ENCODE measurements at regions not wholly inside any gene's neighbourhood (a gene's known extent, or its start where the extent isn't known, plus 50 kb on each side); places are given as distances from the start of the nearest gene placed in this dataset.

GRCh38 chr18:24885276-24885675 is 424.8 kb downstream of the HRH4 start:
- DNase-seq (ENCODE audit: low read depth in 2 of 2), result no peak

GRCh38 chr18:24894880-24895279 is 434.4 kb downstream of the HRH4 start:
- no peak for DNase-seq (ENCODE audit: low read depth in 2 of 2)

GRCh38 chr18:24897461-24897860 is 437.0 kb downstream of the HRH4 start:
- DNase-seq (ENCODE audit: low read depth in 2 of 2), result no peak

GRCh38 chr18:24910221-24910620 is 441.7 kb downstream of the ZNF521 start:
- no peak for DNase-seq (ENCODE audit: low read depth in 2 of 2)

GRCh38 chr18:24913507-24914170 is 438.3 kb downstream of the ZNF521 start:
- no peak for DNase-seq (ENCODE audit: low read depth in 2 of 2)

GRCh38 chr18:24914171-24914525 is 437.8 kb downstream of the ZNF521 start:
- DNase-seq (ENCODE audit: low read depth in 2 of 2), result no peak

GRCh38 chr18:24914685-24915084 is 437.3 kb downstream of the ZNF521 start:
- DNase-seq (ENCODE audit: low read depth in 2 of 2), result no peak

- DNase-seq (ENCODE audit: low read depth in 2 of 2), result no peak
Observed at GRCh38 chr18:24915547-24915946, 436.4 kb downstream of the ZNF521 start.

GRCh38 chr18:24917767-24918166 is 434.2 kb downstream of the ZNF521 start:
- no peak for DNase-seq (ENCODE audit: low read depth in 2 of 2)

GRCh38 chr18:24918257-24918656 is 433.7 kb downstream of the ZNF521 start:
- DNase-seq (ENCODE audit: low read depth in 2 of 2), result no peak

GRCh38 chr18:24919181-24919797 is 432.7 kb downstream of the ZNF521 start:
- no peak for DNase-seq (ENCODE audit: low read depth in 2 of 2)

- no peak for DNase-seq (ENCODE audit: low read depth in 2 of 2)
Observed at GRCh38 chr18:24922491-24922890, 429.5 kb downstream of the ZNF521 start.

GRCh38 chr18:24923138-24923537 is 428.8 kb downstream of the ZNF521 start:
- DNase-seq (ENCODE audit: low read depth in 2 of 2), result no peak

- DNase-seq (ENCODE audit: low read depth in 2 of 2), result no peak
Observed at GRCh38 chr18:24924066-24924716, 427.8 kb downstream of the ZNF521 start.

- DNase-seq (ENCODE audit: low read depth in 2 of 2), result no peak
Observed at GRCh38 chr18:24926649-24927048, 425.3 kb downstream of the ZNF521 start.

- no peak for DNase-seq (ENCODE audit: low read depth in 2 of 2)
Observed at GRCh38 chr18:24928301-24928878, 423.6 kb downstream of the ZNF521 start.

GRCh38 chr18:24930478-24930877 is 421.5 kb downstream of the ZNF521 start:
- DNase-seq (ENCODE audit: low read depth in 2 of 2), result no peak

- DNase-seq (ENCODE audit: low read depth in 2 of 2), result no peak
Observed at GRCh38 chr18:24930971-24931370, 421.0 kb downstream of the ZNF521 start.

- DNase-seq (ENCODE audit: low read depth in 2 of 2), result no peak
Observed at GRCh38 chr18:24933345-24933744, 418.6 kb downstream of the ZNF521 start.

- DNase-seq (ENCODE audit: low read depth in 2 of 2), result no peak
Observed at GRCh38 chr18:24934258-24934932, 417.6 kb downstream of the ZNF521 start.

- no peak for DNase-seq (ENCODE audit: low read depth in 2 of 2)
Observed at GRCh38 chr18:24935008-24935407, 417.0 kb downstream of the ZNF521 start.

GRCh38 chr18:24935896-24936295 is 416.1 kb downstream of the ZNF521 start:
- no peak for DNase-seq (ENCODE audit: low read depth in 2 of 2)
